HCT116 (cell line): ENCODE measurements at regions not wholly inside any gene's neighbourhood (a gene's known extent, or its start where the extent isn't known, plus 50 kb on each side); places are given as distances from the start of the nearest gene placed in this dataset.

Experiments used
- ATAC-seq: fragments of 200-7000 bp; cut with Tn5 transposase; 2 replicates; pipeline ENCODE4 v1.9.1; 2020; ENCODE audit warnings: mild to moderate bottlenecking, moderate library complexity
- BruUV-seq: library from RNA; stranded (reverse); fragments of 400-500 nt; replicated peaks from 2 replicates; lab custom pipeline; 2021; lab: Mats Ljungman, UMichigan
- CTCF ChIA-PET: fragments of 300-600 bp; sonication (Branson Sonifier 250); formaldehyde crosslinking; loops from one replicate; lab custom pipeline; 2021; ENCODE audit warnings: antibody characterized with exemption; lab: Charles Lee
- POLR2A ChIA-PET: fragments of 300-600, 350-600 bp; sonication (Branson Sonifier 250); formaldehyde crosslinking; loops from one replicate; lab custom pipeline; 2021; ENCODE audit warnings: antibody characterized with exemption; lab: Charles Lee
- RAD21 ChIA-PET, 2 experiments: fragments of 300-600 bp; sonication (Branson Sonifier 250); formaldehyde crosslinking; loops; one replicate each; lab custom pipeline; 2023; ENCODE audit warnings: low total read pairs in 2 of 2; ENCODE audit not compliant: uncharacterized antibody in 2 of 2, unreplicated experiment in 2 of 2, low non-redundant PET in 1 of 2; lab: Charles Lee
- DNase-seq: peaks from one replicate; pipeline ENCODE4 v3.0.0-alpha.2; 2010; ENCODE audit warnings: low read depth, low spot score
- H2AFZ ChIP-seq: fragments of 200-600 bp; shearing (Covaris generic), sonication (generic); 2 replicates; pipeline ENCODE4 v1.6.1; 2017; ENCODE audit warnings: low read depth, mixed run types, mixed read lengths, antibody characterized with exemption, low read length; ENCODE audit not compliant: poor library complexity, severe bottlenecking
- H3K27ac ChIP-seq: 2 replicates; pipeline ENCODE4 v1.5.1; 2012; ENCODE audit warnings: low read depth, low read length
- H3K27me3 ChIP-seq: fragments of 200-600 bp; sonication (generic); 2 replicates; pipeline ENCODE4 v1.6.1; 2016; ENCODE audit warnings: mixed run types, low read length, mixed read lengths; ENCODE audit not compliant: insufficient read depth
- H3K36me3 ChIP-seq, 2 experiments: fragments of 200-500 bp in 1 of 2; fragments of 200-600 bp in 1 of 2; sonication (Bioruptor generic) in 1 of 2; sonication (generic) in 1 of 2; 2 replicates each; pipeline versions ENCODE4 v1.5.1 to v1.6.1; 2014 to 2016; ENCODE audit warnings: low read length in 2 of 2, inconsistent platforms in 1 of 2, mixed read lengths in 1 of 2, mixed run types in 1 of 2; ENCODE audit not compliant: insufficient read depth in 2 of 2, control insufficient read depth in 1 of 2
- H3K4me1 ChIP-seq, 2 experiments: fragments of 200-600 bp in 1 of 2; sonication (generic) in 1 of 2; 2 replicates each; pipeline versions ENCODE4 v1.5.1 to v1.6.1; 2012 to 2017; ENCODE audit warnings: low read length in 2 of 2, inconsistent platforms in 1 of 2, mild to moderate bottlenecking in 1 of 2, mixed read lengths in 1 of 2, mixed run types in 1 of 2, moderate library complexity in 1 of 2; ENCODE audit not compliant: insufficient read depth in 2 of 2, control insufficient read depth in 1 of 2
- H3K4me2 ChIP-seq: fragments of 200-600 bp; sonication (generic); 2 replicates; pipeline ENCODE4 v1.6.1; 2017; ENCODE audit warnings: mixed run types, low read length, mixed read lengths
- H3K4me3 ChIP-seq, 2 experiments: fragments of 200-600 bp in 1 of 2; sonication (generic) in 1 of 2; replicated peaks in 1 of 2; 2 replicates each; pipeline ENCODE4 v1.5.1; 2011 to 2016; ENCODE audit warnings: low read length in 2 of 2, control low read depth in 1 of 2, low read depth in 1 of 2, mild to moderate bottlenecking in 1 of 2, mixed read lengths in 1 of 2, mixed run types in 1 of 2
- H3K79me2 ChIP-seq: fragments of 200-600 bp; sonication (generic); 2 replicates; pipeline ENCODE4 v1.6.1; 2017; ENCODE audit warnings: mild to moderate bottlenecking, mixed run types, low read length, moderate library complexity, mixed read lengths; ENCODE audit not compliant: insufficient read depth
- H3K9ac ChIP-seq: fragments of 200-600 bp; sonication (generic); 2 replicates; pipeline ENCODE4 v1.6.1; 2016; ENCODE audit warnings: low read length, mixed read lengths
- H3K9me2 ChIP-seq: fragments of 200-600 bp; sonication (generic), shearing (Covaris generic); 2 replicates; pipeline ENCODE4 v1.6.1; 2017; ENCODE audit warnings: mixed run types, mild to moderate bottlenecking, moderate library complexity; ENCODE audit not compliant: insufficient read depth
- H3K9me3 ChIP-seq, 2 experiments: fragments of 200-500 bp in 1 of 2; fragments of 200-600 bp in 1 of 2; sonication (Bioruptor generic) in 1 of 2; sonication (generic) in 1 of 2; 2 replicates each; pipeline ENCODE4 v1.6.1; 2014 to 2017; ENCODE audit warnings: low read length in 2 of 2, mixed read lengths in 2 of 2, inconsistent platforms in 1 of 2, low read depth in 1 of 2, mild to moderate bottlenecking in 1 of 2, mixed run types in 1 of 2, moderate library complexity in 1 of 2; ENCODE audit not compliant: control insufficient read depth in 1 of 2, insufficient read depth in 1 of 2
- H4K20me1 ChIP-seq: fragments of 200-600 bp; sonication (generic), shearing (Covaris generic); 2 replicates; pipeline ENCODE4 v1.6.1; 2017; ENCODE audit warnings: mixed run types, mild to moderate bottlenecking, moderate library complexity; ENCODE audit not compliant: insufficient read depth
- CEBPB ChIP-seq: IDR thresholded peaks from 2 replicates; pipeline ENCODE4 v1.6.1; 2012; ENCODE audit warnings: low read depth
- EGR1 ChIP-seq: IDR thresholded peaks from 2 replicates; pipeline ENCODE4 v1.6.1; 2012; ENCODE audit warnings: low read depth
- ELF1 ChIP-seq: IDR thresholded peaks from 2 replicates; pipeline ENCODE4 v1.6.1; 2012; ENCODE audit warnings: low read depth, borderline replicate concordance
- EZH2 ChIP-seq: fragments of 200-600 bp; sonication (generic); IDR thresholded peaks from 2 replicates; pipeline ENCODE4 v1.6.1; 2017; ENCODE audit warnings: antibody characterized with exemption, mixed run types
- EZH2phosphoT487 ChIP-seq: fragments of 200-600 bp; IDR thresholded peaks from 2 replicates; pipeline ENCODE4 v1.6.1; 2018; ENCODE audit warnings: antibody characterized with exemption, borderline replicate concordance
- FOSL1 ChIP-seq: IDR thresholded peaks from 2 replicates; pipeline ENCODE4 v1.6.1; 2012; ENCODE audit warnings: low read depth
- JUND ChIP-seq: IDR thresholded peaks from 2 replicates; pipeline ENCODE4 v1.6.1; 2012
- POLR2A ChIP-seq: IDR thresholded peaks from 2 replicates; pipeline ENCODE4 v1.7.0; 2011; ENCODE audit warnings: borderline replicate concordance; ENCODE audit not compliant: insufficient read depth, insufficient read length; ENCODE audit errors: extremely low read depth
- POLR2AphosphoS5 ChIP-seq: IDR thresholded peaks from 2 replicates; pipeline ENCODE4 v1.6.1; 2011; ENCODE audit warnings: mild to moderate bottlenecking, low read depth, low read length, moderate library complexity
- RAD21 ChIP-seq: IDR thresholded peaks from 2 replicates; pipeline ENCODE4 v1.6.1; 2012; ENCODE audit warnings: low read depth, mild to moderate bottlenecking
- REST ChIP-seq: IDR thresholded peaks from 2 replicates; pipeline ENCODE4 v1.6.1; 2012; ENCODE audit warnings: low read depth
- SIN3A ChIP-seq: IDR thresholded peaks from 2 replicates; pipeline ENCODE4 v1.6.1; 2012; ENCODE audit warnings: low read depth
- SP1 ChIP-seq: IDR thresholded peaks from 2 replicates; pipeline ENCODE4 v1.6.1; 2012; ENCODE audit warnings: low read depth
- SRF ChIP-seq: IDR thresholded peaks from 2 replicates; pipeline ENCODE4 v1.6.1; 2012; ENCODE audit warnings: low read depth
- TCF7L2 ChIP-seq: IDR thresholded peaks from 2 replicates; pipeline ENCODE4 v1.7.0; 2011; ENCODE audit warnings: borderline replicate concordance, inconsistent platforms; ENCODE audit not compliant: insufficient read depth, insufficient read length; ENCODE audit errors: extremely low read depth
- YY1 ChIP-seq: IDR thresholded peaks from 2 replicates; pipeline ENCODE4 v1.6.1; 2011; ENCODE audit warnings: low read length, low read depth, moderate library complexity, mild to moderate bottlenecking; ENCODE audit not compliant: insufficient replicate concordance; ENCODE audit errors: extremely low read depth
- ZBTB33 ChIP-seq: IDR thresholded peaks from 2 replicates; pipeline ENCODE4 v1.6.1; 2011; ENCODE audit warnings: mild to moderate bottlenecking, low read length, moderate library complexity; ENCODE audit not compliant: insufficient replicate concordance; ENCODE audit errors: extremely low read depth
- ZFX ChIP-seq: fragments of 450-650 bp; IDR thresholded peaks from 2 replicates; pipeline ENCODE4 v1.6.1; 2017
- intact Hi-C: fragments of 100-400 bp; cut with micrococcal nuclease; formaldehyde crosslinking; loops from 2 replicates; pipeline ENCODE4 v1.10.0; 2022
- TF ChIP-seq, protein P1 (sequence below): IDR thresholded peaks from 2 replicates; pipeline ENCODE4 v1.6.1; 2012
- TF ChIP-seq, protein P2 (sequence below): IDR thresholded peaks from 2 replicates; pipeline ENCODE4 v1.6.1; 2012

GRCh38 chr1:212162635-212163034, 122.6 kb upstream of the PPP2R5A start (continued):
- no peak for TF ChIP-seq ELF1
- TF ChIP-seq, protein P1, sequence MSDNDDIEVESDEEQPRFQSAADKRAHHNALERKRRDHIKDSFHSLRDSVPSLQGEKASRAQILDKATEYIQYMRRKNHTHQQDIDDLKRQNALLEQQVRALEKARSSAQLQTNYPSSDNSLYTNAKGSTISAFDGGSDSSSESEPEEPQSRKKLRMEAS: no peak
- TF ChIP-seq, protein P2, sequence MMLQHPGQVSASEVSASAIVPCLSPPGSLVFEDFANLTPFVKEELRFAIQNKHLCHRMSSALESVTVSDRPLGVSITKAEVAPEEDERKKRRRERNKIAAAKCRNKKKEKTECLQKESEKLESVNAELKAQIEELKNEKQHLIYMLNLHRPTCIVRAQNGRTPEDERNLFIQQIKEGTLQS: no peak

- no peaks in the 10 kb centered on the region for H3K79me2 ChIP-seq
- H3K27me3 ChIP-seq: no peaks in the 10 kb centered on the region
- H4K20me1 ChIP-seq: no peaks in the 10 kb centered on the region
- H3K4me1 ChIP-seq: peaks cover 7 to 21% of the 10 kb centered on the region in 2 experiments; a peak in 3 of 4 replicates
- DNase-seq: no peak
- no peak overlapping the region for H3K4me3 ChIP-seq
- ChIA-PET RAD21 (no interaction called here), POLR2A (no interaction called here), CTCF (no interaction called here)
- no peak overlapping the region for H3K4me2 ChIP-seq
- H3K27ac ChIP-seq: no peak overlapping the region
- no peak overlapping the region for H2AFZ ChIP-seq
- no peaks in the 10 kb centered on the region for H3K9me2 ChIP-seq
- BruUV-seq: no TSS peak
- H3K36me3 ChIP-seq: no peaks in the 10 kb centered on the region
- no peak for TF ChIP-seq FOSL1
- TF ChIP-seq EGR1: no peak
- TF ChIP-seq CEBPB: no peak
- no peak for TF ChIP-seq SRF
- no peak for TF ChIP-seq REST
- TF ChIP-seq EZH2: no peak
- no peak for TF ChIP-seq ZFX
- TF ChIP-seq, protein P2: no peak
- TF ChIP-seq TCF7L2: no peak
- no peak for TF ChIP-seq YY1
- TF ChIP-seq POLR2A: no peak
- no peak for TF ChIP-seq SP1
- TF ChIP-seq SIN3A: no peak
- no peak for TF ChIP-seq EZH2phosphoT487
- TF ChIP-seq JUND: no peak
- no peak for TF ChIP-seq ZBTB33
- TF ChIP-seq RAD21: no peak
- no peak for TF ChIP-seq POLR2AphosphoS5
- intact Hi-C loops: no loop called here
- H3K9ac ChIP-seq: no peak overlapping the region
- ATAC-seq: no peak
- H3K9me3 ChIP-seq: no peaks in the 10 kb centered on the region
Measured at GRCh38 chr1:212164095-212164872, 120.9 kb upstream of the PPP2R5A start.
